Liver (tissue), 8 donors: ENCODE measurements at regions not wholly inside any gene's neighbourhood (a gene's known extent, or its start where the extent isn't known, plus 50 kb on each side); places are given as distances from the start of the nearest gene placed in this dataset.

ENCODE experiments used
- DNase-seq: peaks from one replicate; pipeline ENCODE4 v3.0.0-alpha.2; 2017; ENCODE audit warnings: low spot score
- H3K27ac ChIP-seq, 2 donors: one replicate each; pipeline ENCODE4 v1.7.0; 2013; ENCODE audit warnings: inconsistent platforms in 2 of 2, low read length in 2 of 2, control low read depth in 1 of 2, low read depth in 1 of 2, mild to moderate bottlenecking in 1 of 2
- H3K27me3 ChIP-seq, 4 donors: one replicate each; pipeline versions ENCODE4 v1.6.1 to v1.7.0; 2013; ENCODE audit warnings: low read length in 3 of 4, inconsistent platforms in 1 of 4, mild to moderate bottlenecking in 1 of 4, moderate library complexity in 1 of 4; ENCODE audit not compliant: control insufficient read depth in 4 of 4, insufficient read depth in 4 of 4
- H3K36me3 ChIP-seq, 4 donors: one replicate each; pipeline versions ENCODE4 v1.6.1 to v1.7.0; 2013; ENCODE audit warnings: low read length in 3 of 4, mild to moderate bottlenecking in 3 of 4, low read depth in 1 of 4, moderate library complexity in 1 of 4; ENCODE audit not compliant: control insufficient read depth in 4 of 4, insufficient read depth in 3 of 4
- H3K4me1 ChIP-seq, 4 donors: one replicate each; pipeline versions ENCODE4 v1.6.1 to v1.7.0; 2013; ENCODE audit warnings: low read length in 3 of 4, mild to moderate bottlenecking in 3 of 4, moderate library complexity in 1 of 4; ENCODE audit not compliant: control insufficient read depth in 4 of 4, insufficient read depth in 4 of 4
- H3K4me3 ChIP-seq, 3 donors: one replicate each; pipeline versions ENCODE4 v1.6.1 to v1.7.0; 2013; ENCODE audit warnings: low read length in 3 of 3, control low read depth in 1 of 3, low read depth in 1 of 3, mild to moderate bottlenecking in 1 of 3
- H3K9ac ChIP-seq, 2 donors: one replicate each; pipeline ENCODE4 v1.7.0; 2013; ENCODE audit warnings: low read length in 2 of 2, mild to moderate bottlenecking in 2 of 2, moderate library complexity in 2 of 2, control low read depth in 1 of 2, low read depth in 1 of 2
- H3K9me3 ChIP-seq, 4 donors: one replicate each; pipeline versions ENCODE4 v1.6.1 to v1.7.0; 2013; ENCODE audit warnings: low read length in 3 of 4; ENCODE audit not compliant: control insufficient read depth in 4 of 4
- EGR1 ChIP-seq, 2 donors: IDR thresholded peaks; 2 replicates each; pipeline ENCODE4 v1.6.1; 2016 to 2018; ENCODE audit warnings: antibody characterized with exemption in 2 of 2, low read depth in 2 of 2
- FOXA1 ChIP-seq: IDR thresholded peaks from 2 replicates; pipeline ENCODE4 v1.6.1; 2016; ENCODE audit warnings: antibody characterized with exemption
- FOXA2 ChIP-seq: IDR thresholded peaks from 2 replicates; pipeline ENCODE4 v1.6.1; 2016; ENCODE audit warnings: antibody characterized with exemption
- GABPA ChIP-seq, 2 donors: IDR thresholded peaks in 1 of 2; conservative IDR thresholded peaks in 1 of 2; 2 replicates each; pipeline ENCODE4 v1.6.1; 2016; ENCODE audit warnings: antibody characterized with exemption in 2 of 2, mild to moderate bottlenecking in 1 of 2, moderate library complexity in 1 of 2
- HNF4A ChIP-seq, 2 donors: conservative IDR thresholded peaks; 2 replicates each; pipeline ENCODE4 v1.6.1; 2016; ENCODE audit warnings: antibody characterized with exemption in 2 of 2, mild to moderate bottlenecking in 2 of 2
- HNF4G ChIP-seq: IDR thresholded peaks from 2 replicates; pipeline ENCODE4 v1.6.1; 2016; ENCODE audit warnings: antibody characterized with exemption
- JUND ChIP-seq, 2 donors: IDR thresholded peaks; 2 replicates each; pipeline ENCODE4 v1.6.1; 2016; ENCODE audit warnings: antibody characterized with exemption in 2 of 2
- NR2F2 ChIP-seq: IDR thresholded peaks from 2 replicates; pipeline ENCODE4 v1.6.1; 2016; ENCODE audit warnings: antibody characterized with exemption
- RAD21 ChIP-seq, 2 donors: IDR thresholded peaks; 2 replicates each; pipeline ENCODE4 v1.6.1; 2016; ENCODE audit warnings: antibody characterized with exemption in 2 of 2, mild to moderate bottlenecking in 2 of 2
- RXRA ChIP-seq, 2 donors: IDR thresholded peaks; 2 replicates each; pipeline ENCODE4 v1.6.1; 2017 to 2018; ENCODE audit warnings: antibody characterized with exemption in 2 of 2, mild to moderate bottlenecking in 1 of 2
- SP1 ChIP-seq: IDR thresholded peaks from 2 replicates; pipeline ENCODE4 v1.6.1; 2018; ENCODE audit warnings: antibody characterized with exemption, mild to moderate bottlenecking
- TAF1 ChIP-seq: conservative IDR thresholded peaks from 2 replicates; pipeline ENCODE4 v1.6.1; 2016; ENCODE audit warnings: antibody characterized with exemption, mild to moderate bottlenecking
- YY1 ChIP-seq: IDR thresholded peaks from 2 replicates; pipeline ENCODE4 v1.6.1; 2016; ENCODE audit warnings: antibody characterized with exemption, mild to moderate bottlenecking
- WGBS: extraction: QIAGEN DNeasy Blood & Tissue Kit; methylation state at CpG from one replicate; pipeline ENCODE4 v1.1.7; 2013; 5-methylcytosine and 5-hydroxymethylcytosine counted together
- TF ChIP-seq, protein P1 (sequence below): IDR thresholded peaks from 2 replicates; pipeline ENCODE4 v1.6.1; 2016; ENCODE audit warnings: antibody characterized with exemption, mild to moderate bottlenecking
- TF ChIP-seq, protein P2 (sequence below): IDR thresholded peaks from 2 replicates; pipeline ENCODE4 v1.6.1; 2016; ENCODE audit warnings: antibody characterized with exemption
- TF ChIP-seq, protein P3 (sequence below): IDR thresholded peaks from 2 replicates; pipeline ENCODE4 v1.6.1; 2016; ENCODE audit warnings: antibody characterized with exemption
- TF ChIP-seq, protein P4 (sequence below): IDR thresholded peaks from 2 replicates; pipeline ENCODE4 v1.6.1; 2016; ENCODE audit warnings: antibody characterized with exemption
- TF ChIP-seq, protein P5 (sequence below): fragments of 150-350 bp; IDR thresholded peaks from 2 replicates; pipeline ENCODE4 v1.5.1; 2017; ENCODE audit warnings: improper control_type of control experiment, low read depth, low read length; ENCODE audit not compliant: missing input control
- donor health status: healthy.
- donor health status: healthy.
- donor health status: healthy.
- donor health status: healthy.
- donor health status: healthy.

DNA sequence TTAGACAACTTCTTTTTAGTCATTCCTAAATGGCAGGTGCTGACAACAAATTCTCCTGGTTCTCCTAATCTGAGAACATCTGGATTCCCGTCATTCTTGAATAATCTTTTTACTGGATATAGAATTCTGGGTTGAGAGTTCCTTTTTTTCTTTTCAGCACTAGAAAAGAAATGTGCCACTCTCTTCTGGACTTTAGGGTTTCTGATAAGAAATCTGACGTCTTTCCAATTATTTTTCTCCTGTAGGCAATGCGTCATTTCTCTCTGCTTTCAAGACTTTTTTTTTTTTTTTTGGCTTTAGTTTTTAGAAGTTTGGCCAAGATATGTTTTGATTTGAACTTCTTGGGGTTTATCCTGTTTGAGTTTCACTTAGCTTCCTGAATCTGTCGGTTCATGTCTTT, 66.1 kb upstream of the RNF24 start:
- Histone ChIP-seq H3K4me1 (peaks cover 0 to 4% (median 3%) of the 10 kb centered on the region in 4 donors), H3K27ac (no peak overlapping the region), H3K9me3 (no peaks in the 10 kb centered on the region), H3K27me3 (no peaks in the 10 kb centered on the region), H3K4me3 (no peak overlapping the region), H3K36me3 (no peaks in the 10 kb centered on the region), H3K9ac (no peak overlapping the region)
- no peak for DNase-seq
- TF ChIP-seq YY1 (no peak), FOXA2 (no peak), NR2F2 (no peak), HNF4A (conservative IDR thresholded peaks at IDR 0.05) (no peak), RXRA (IDR thresholded peaks at IDR 0.05) (no peak), SP1 (no peak), TAF1 (no peak), FOXA1 (no peak), JUND (IDR thresholded peaks at IDR 0.05) (no peak), HNF4G (no peak), RAD21 (IDR thresholded peaks at IDR 0.05) (no peak), GABPA (IDR thresholded peaks at IDR 0.05 in 1 of 2, conservative IDR thresholded peaks at IDR 0.05 in 1 of 2) (no peak), EGR1 (IDR thresholded peaks at IDR 0.05; ENCODE audit: low read depth in 2 of 2) (no peak)
- TF ChIP-seq, protein P1, sequence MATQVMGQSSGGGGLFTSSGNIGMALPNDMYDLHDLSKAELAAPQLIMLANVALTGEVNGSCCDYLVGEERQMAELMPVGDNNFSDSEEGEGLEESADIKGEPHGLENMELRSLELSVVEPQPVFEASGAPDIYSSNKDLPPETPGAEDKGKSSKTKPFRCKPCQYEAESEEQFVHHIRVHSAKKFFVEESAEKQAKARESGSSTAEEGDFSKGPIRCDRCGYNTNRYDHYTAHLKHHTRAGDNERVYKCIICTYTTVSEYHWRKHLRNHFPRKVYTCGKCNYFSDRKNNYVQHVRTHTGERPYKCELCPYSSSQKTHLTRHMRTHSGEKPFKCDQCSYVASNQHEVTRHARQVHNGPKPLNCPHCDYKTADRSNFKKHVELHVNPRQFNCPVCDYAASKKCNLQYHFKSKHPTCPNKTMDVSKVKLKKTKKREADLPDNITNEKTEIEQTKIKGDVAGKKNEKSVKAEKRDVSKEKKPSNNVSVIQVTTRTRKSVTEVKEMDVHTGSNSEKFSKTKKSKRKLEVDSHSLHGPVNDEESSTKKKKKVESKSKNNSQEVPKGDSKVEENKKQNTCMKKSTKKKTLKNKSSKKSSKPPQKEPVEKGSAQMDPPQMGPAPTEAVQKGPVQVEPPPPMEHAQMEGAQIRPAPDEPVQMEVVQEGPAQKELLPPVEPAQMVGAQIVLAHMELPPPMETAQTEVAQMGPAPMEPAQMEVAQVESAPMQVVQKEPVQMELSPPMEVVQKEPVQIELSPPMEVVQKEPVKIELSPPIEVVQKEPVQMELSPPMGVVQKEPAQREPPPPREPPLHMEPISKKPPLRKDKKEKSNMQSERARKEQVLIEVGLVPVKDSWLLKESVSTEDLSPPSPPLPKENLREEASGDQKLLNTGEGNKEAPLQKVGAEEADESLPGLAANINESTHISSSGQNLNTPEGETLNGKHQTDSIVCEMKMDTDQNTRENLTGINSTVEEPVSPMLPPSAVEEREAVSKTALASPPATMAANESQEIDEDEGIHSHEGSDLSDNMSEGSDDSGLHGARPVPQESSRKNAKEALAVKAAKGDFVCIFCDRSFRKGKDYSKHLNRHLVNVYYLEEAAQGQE, result no peak
- TF ChIP-seq, protein P2, sequence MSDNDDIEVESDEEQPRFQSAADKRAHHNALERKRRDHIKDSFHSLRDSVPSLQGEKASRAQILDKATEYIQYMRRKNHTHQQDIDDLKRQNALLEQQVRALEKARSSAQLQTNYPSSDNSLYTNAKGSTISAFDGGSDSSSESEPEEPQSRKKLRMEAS, result no peak
- TF ChIP-seq, protein P3, sequence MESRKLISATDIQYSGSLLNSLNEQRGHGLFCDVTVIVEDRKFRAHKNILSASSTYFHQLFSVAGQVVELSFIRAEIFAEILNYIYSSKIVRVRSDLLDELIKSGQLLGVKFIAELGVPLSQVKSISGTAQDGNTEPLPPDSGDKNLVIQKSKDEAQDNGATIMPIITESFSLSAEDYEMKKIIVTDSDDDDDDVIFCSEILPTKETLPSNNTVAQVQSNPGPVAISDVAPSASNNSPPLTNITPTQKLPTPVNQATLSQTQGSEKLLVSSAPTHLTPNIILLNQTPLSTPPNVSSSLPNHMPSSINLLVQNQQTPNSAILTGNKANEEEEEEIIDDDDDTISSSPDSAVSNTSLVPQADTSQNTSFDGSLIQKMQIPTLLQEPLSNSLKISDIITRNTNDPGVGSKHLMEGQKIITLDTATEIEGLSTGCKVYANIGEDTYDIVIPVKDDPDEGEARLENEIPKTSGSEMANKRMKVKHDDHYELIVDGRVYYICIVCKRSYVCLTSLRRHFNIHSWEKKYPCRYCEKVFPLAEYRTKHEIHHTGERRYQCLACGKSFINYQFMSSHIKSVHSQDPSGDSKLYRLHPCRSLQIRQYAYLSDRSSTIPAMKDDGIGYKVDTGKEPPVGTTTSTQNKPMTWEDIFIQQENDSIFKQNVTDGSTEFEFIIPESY, result no peak
- TF ChIP-seq, protein P4, sequence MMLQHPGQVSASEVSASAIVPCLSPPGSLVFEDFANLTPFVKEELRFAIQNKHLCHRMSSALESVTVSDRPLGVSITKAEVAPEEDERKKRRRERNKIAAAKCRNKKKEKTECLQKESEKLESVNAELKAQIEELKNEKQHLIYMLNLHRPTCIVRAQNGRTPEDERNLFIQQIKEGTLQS, result no peak
- TF ChIP-seq, protein P5, sequence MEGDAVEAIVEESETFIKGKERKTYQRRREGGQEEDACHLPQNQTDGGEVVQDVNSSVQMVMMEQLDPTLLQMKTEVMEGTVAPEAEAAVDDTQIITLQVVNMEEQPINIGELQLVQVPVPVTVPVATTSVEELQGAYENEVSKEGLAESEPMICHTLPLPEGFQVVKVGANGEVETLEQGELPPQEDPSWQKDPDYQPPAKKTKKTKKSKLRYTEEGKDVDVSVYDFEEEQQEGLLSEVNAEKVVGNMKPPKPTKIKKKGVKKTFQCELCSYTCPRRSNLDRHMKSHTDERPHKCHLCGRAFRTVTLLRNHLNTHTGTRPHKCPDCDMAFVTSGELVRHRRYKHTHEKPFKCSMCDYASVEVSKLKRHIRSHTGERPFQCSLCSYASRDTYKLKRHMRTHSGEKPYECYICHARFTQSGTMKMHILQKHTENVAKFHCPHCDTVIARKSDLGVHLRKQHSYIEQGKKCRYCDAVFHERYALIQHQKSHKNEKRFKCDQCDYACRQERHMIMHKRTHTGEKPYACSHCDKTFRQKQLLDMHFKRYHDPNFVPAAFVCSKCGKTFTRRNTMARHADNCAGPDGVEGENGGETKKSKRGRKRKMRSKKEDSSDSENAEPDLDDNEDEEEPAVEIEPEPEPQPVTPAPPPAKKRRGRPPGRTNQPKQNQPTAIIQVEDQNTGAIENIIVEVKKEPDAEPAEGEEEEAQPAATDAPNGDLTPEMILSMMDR, result no peak
- 82% methylated on average over 4 of the region's 4 CpGs for WGBS
